OCI-LY7 (cell line): ENCODE measurements at regions not wholly inside any gene's neighbourhood (a gene's known extent, or its start where the extent isn't known, plus 50 kb on each side); places are given as distances from the start of the nearest gene placed in this dataset.
A peak's percentile ranks its signal among the peaks of the same experiment; 100 is the strongest.

Source experiments
- BruUV-seq: library from RNA; stranded (reverse); fragments of 400-500 nt; replicated peaks from 2 replicates; lab custom pipeline; 2021; lab: Mats Ljungman, UMichigan
- CTCF ChIA-PET: fragments of 300-600 bp; sonication (Branson Sonifier 250); formaldehyde crosslinking; loops from one replicate; lab custom pipeline; 2022; ENCODE audit warnings: antibody characterized with exemption; ENCODE audit not compliant: unreplicated experiment; lab: Charles Lee
- POLR2A ChIA-PET: fragments of 300-600 bp; sonication (Branson Sonifier 250); formaldehyde crosslinking; loops from one replicate; lab custom pipeline; 2022; ENCODE audit warnings: antibody characterized with exemption; lab: Charles Lee
- DNase-seq: peaks from one replicate; pipeline ENCODE4 v3.0.0-alpha.2; 2015; ENCODE audit warnings: low spot score
- H2AFZ ChIP-seq: fragments of 200-600 bp; sonication (generic), shearing (Covaris generic); 2 replicates; pipeline ENCODE4 v1.6.1; 2014; ENCODE audit warnings: mild to moderate bottlenecking, antibody characterized with exemption, low read length, moderate library complexity
- H3K27ac ChIP-seq: fragments of 200-600 bp; sonication (generic); 2 replicates; pipeline ENCODE4 v1.5.1; 2014; ENCODE audit warnings: mixed run types, low read depth, mild to moderate bottlenecking, moderate library complexity, low read length, inconsistent platforms; ENCODE audit not compliant: poor library complexity, severe bottlenecking
- H3K36me3 ChIP-seq: fragments of 200-600 bp; sonication (generic); 2 replicates; pipeline ENCODE4 v1.6.1; 2014; ENCODE audit warnings: mild to moderate bottlenecking, antibody characterized with exemption, low read length, moderate library complexity, mixed read lengths; ENCODE audit not compliant: insufficient read depth
- H3K4me1 ChIP-seq: fragments of 200-600 bp; sonication (generic); 2 replicates; pipeline ENCODE4 v1.5.1; 2014; ENCODE audit warnings: mild to moderate bottlenecking, low read length; ENCODE audit not compliant: insufficient read depth, poor library complexity, severe bottlenecking
- H3K4me2 ChIP-seq: fragments of 200-600 bp; sonication (generic); 2 replicates; pipeline ENCODE4 v1.6.1; 2014; ENCODE audit warnings: mild to moderate bottlenecking, low read length
- H3K4me3 ChIP-seq: fragments of 200-600 bp; sonication (generic); 2 replicates; pipeline ENCODE4 v1.5.1; 2014; ENCODE audit warnings: mild to moderate bottlenecking, low read depth, low read length; ENCODE audit not compliant: poor library complexity, severe bottlenecking
- H3K79me2 ChIP-seq: fragments of 200-600 bp; sonication (generic); 2 replicates; pipeline ENCODE4 v1.6.1; 2016; ENCODE audit warnings: low read depth, mild to moderate bottlenecking, low read length, moderate library complexity, mixed read lengths; ENCODE audit not compliant: insufficient read depth
- H3K9me2 ChIP-seq: fragments of 200-600 bp; sonication (generic); 2 replicates; pipeline ENCODE4 v1.6.1; 2016; ENCODE audit warnings: mild to moderate bottlenecking, low read length, mixed read lengths; ENCODE audit not compliant: insufficient read depth
- H3K9me3 ChIP-seq: fragments of 200-600 bp; sonication (generic); 2 replicates; pipeline ENCODE4 v1.6.1; 2014; ENCODE audit warnings: mild to moderate bottlenecking, mixed run types, low read length, mixed read lengths
- H4K20me1 ChIP-seq: fragments of 200-600 bp; sonication (generic); 2 replicates; pipeline ENCODE4 v1.6.1; 2014; ENCODE audit warnings: mild to moderate bottlenecking, antibody characterized with exemption, low read length, moderate library complexity, mixed read lengths; ENCODE audit not compliant: insufficient read depth
- EZH2phosphoT487 ChIP-seq: fragments of 200-600 bp; sonication (generic); IDR thresholded peaks from 2 replicates; pipeline ENCODE4 v1.6.1; 2018; ENCODE audit warnings: low read depth, borderline replicate concordance, mild to moderate bottlenecking, mixed run types, antibody characterized with exemption, low read length, moderate library complexity, mixed read lengths
- intact Hi-C: fragments of 100-400 bp; cut with micrococcal nuclease; formaldehyde crosslinking; loops from one replicate; pipeline ENCODE4 v1.10.0; 2022; ENCODE audit not compliant: unreplicated experiment
- TF ChIP-seq, protein P1 (sequence below): fragments of 200-600 bp; sonication (generic); conservative IDR thresholded peaks from 2 replicates; pipeline ENCODE4 v1.5.1; 2014; ENCODE audit warnings: mild to moderate bottlenecking, antibody characterized with exemption, low read length, moderate library complexity, mixed read lengths

DNA sequence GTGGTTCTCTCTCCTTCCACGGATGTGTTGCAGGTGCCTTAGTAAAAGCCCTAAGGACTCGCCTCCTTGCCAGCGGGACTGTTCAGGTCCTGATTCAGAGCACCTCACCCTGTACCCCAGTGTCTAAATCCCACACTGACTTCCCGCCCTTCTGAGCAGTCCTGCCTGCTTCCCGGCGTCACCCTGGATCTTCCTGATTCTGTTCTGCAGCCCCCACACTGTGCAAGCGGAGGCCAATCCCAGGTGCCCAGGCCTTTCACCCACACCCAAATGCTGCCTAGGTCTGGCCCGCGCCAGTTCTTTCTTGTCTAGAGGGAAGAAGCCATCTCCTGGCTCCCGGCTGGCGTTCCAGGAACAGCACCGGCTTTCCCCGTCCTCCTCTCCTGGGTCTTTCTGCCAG lies 95.9 kb upstream of the GALNT2 start:
- Histone ChIP-seq H3K9me2 (no peaks in the 10 kb centered on the region), H3K4me2 (no peak overlapping the region), H3K4me1 (no peaks in the 10 kb centered on the region), H2AFZ (no peak overlapping the region), H3K9me3 (no peaks in the 10 kb centered on the region), H3K79me2 (no peaks in the 10 kb centered on the region), H3K4me3 (no peak overlapping the region), H3K27ac (no peak overlapping the region), H3K36me3 (no peaks in the 10 kb centered on the region), H4K20me1 (no peaks in the 10 kb centered on the region)
- ChIA-PET POLR2A (no interaction called here), CTCF (no interaction called here)
- BruUV-seq = no TSS peak
- no peak for TF ChIP-seq EZH2phosphoT487
- TF ChIP-seq, protein P1, sequence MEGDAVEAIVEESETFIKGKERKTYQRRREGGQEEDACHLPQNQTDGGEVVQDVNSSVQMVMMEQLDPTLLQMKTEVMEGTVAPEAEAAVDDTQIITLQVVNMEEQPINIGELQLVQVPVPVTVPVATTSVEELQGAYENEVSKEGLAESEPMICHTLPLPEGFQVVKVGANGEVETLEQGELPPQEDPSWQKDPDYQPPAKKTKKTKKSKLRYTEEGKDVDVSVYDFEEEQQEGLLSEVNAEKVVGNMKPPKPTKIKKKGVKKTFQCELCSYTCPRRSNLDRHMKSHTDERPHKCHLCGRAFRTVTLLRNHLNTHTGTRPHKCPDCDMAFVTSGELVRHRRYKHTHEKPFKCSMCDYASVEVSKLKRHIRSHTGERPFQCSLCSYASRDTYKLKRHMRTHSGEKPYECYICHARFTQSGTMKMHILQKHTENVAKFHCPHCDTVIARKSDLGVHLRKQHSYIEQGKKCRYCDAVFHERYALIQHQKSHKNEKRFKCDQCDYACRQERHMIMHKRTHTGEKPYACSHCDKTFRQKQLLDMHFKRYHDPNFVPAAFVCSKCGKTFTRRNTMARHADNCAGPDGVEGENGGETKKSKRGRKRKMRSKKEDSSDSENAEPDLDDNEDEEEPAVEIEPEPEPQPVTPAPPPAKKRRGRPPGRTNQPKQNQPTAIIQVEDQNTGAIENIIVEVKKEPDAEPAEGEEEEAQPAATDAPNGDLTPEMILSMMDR = no peak
- intact Hi-C loops = no loop called here
- no peak for DNase-seq

DNA sequence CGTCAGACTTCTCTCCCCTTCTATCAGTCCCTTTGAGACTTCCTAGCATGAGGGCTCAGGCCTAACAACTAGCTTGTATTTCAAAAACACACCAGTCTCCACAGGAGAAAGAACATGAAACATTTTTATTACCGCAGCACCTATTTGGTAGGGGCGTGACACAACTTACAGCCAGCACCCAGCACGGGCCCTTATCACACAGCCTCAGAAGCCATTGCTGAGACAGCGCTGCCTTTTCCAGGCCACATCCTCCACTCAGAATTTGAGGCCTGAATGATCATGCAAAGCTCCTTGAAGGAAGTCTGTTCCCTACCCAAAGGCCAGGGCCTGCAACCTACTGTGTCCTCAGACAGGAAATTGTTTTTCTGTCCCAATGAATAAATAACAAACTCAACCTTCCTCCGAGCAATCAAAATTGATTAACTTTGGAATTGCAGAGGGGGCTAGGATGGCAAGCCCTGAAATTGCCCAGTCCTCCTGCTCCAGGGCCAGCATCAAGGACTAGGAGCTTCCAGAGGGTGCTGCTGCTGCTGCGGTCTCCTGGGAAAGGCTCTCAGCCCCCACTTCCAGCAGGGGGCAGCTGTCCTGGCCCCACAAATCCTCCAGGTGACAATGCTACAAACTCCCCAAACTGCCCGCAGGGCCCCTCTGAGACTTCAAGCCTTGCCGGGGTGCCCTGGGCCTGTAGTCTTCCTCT lies 94.3 kb upstream of the GALNT2 start:
- ChIA-PET POLR2A (no interaction called here), CTCF (no interaction called here)
- Histone ChIP-seq H3K4me3 (no peak overlapping the region), H3K9me3 (0 out of 2 replicates have a peak, but pooled peaks cover under 1% of the 10 kb centered on the region), H4K20me1 (no peaks in the 10 kb centered on the region), H3K9me2 (no peaks in the 10 kb centered on the region), H3K79me2 (no peaks in the 10 kb centered on the region), H3K4me2 (no peak overlapping the region), H3K4me1 (no peaks in the 10 kb centered on the region), H2AFZ (no peak overlapping the region), H3K27ac (no peak overlapping the region), H3K36me3 (no peaks in the 10 kb centered on the region)
- BruUV-seq = no TSS peak
- intact Hi-C loops = no loop called here
- peak; percentile 10 for DNase-seq
- TF ChIP-seq EZH2phosphoT487 = no peak
- TF ChIP-seq, protein P1 = peak; percentile 64

DNA sequence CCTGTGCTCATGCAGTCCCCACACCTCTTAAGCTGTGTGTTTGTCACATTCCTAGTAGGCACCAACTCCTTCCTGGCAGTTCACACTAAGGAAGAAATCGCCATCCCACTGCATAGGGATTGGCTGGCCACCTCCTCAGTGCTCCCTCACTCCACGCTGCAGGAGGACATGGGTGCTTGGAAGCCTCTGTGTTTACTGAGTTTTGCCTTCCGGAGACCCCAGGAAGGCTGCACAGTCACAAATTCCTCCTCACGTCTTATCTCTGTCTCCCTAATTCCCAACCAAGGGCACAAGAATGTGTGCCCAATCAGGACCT lies 93.8 kb upstream of the GALNT2 start:
- intact Hi-C loops = no loop called here
- CTCF ChIA-PET = no interaction called here
- H3K27ac ChIP-seq = no peak overlapping the region
- H3K79me2 ChIP-seq = no peaks in the 10 kb centered on the region
- H3K9me2 ChIP-seq = no peaks in the 10 kb centered on the region
- 0 out of 2 replicates have a peak, but pooled peaks cover 4% of the 10 kb centered on the region for H3K9me3 ChIP-seq
- no peak overlapping the region for H3K4me2 ChIP-seq
- H3K4me3 ChIP-seq = no peak overlapping the region
- no peaks in the 10 kb centered on the region for H3K36me3 ChIP-seq
- no peaks in the 10 kb centered on the region for H4K20me1 ChIP-seq
- TF ChIP-seq EZH2phosphoT487 = no peak
- TF ChIP-seq, protein P1 = no peak
- no TSS peak for BruUV-seq
- no peak overlapping the region for H2AFZ ChIP-seq
- H3K4me1 ChIP-seq = no peaks in the 10 kb centered on the region
- no peak for DNase-seq
- POLR2A ChIA-PET = no interaction called here
